Keratinocyte (primary cell): ENCODE measurements at regions not wholly inside any gene's neighbourhood (a gene's known extent, or its start where the extent isn't known, plus 50 kb on each side); places are given as distances from the start of the nearest gene placed in this dataset.

ENCODE experiments used
- CTCF ChIP-seq, 3 experiments: IDR thresholded peaks in 1 of 3; conservative IDR thresholded peaks in 1 of 3; optimal IDR thresholded peaks in 1 of 3; 2 replicates in 2 of 3; 3 replicates in 1 of 3; pipeline versions ENCODE3 to v1.5.1; 2011; ENCODE audit warnings: low read length in 3 of 3, mild to moderate bottlenecking in 3 of 3, moderate library complexity in 2 of 3, control low read depth in 1 of 3, inconsistent platforms in 1 of 3; ENCODE audit not compliant: insufficient read depth in 2 of 3; ENCODE audit errors: extremely low read depth in 1 of 3
- EZH2 ChIP-seq: IDR thresholded peaks from one replicate; pipeline ENCODE4 v1.6.1; 2012; ENCODE audit warnings: inconsistent platforms, mild to moderate bottlenecking, low read length, moderate library complexity

- TF ChIP-seq CTCF (optimal IDR thresholded peaks at IDR 0.05 in 1 of 3, IDR thresholded peaks at IDR 0.05 in 1 of 3, conservative IDR thresholded peaks at IDR 0.05 in 1 of 3; ENCODE audit: extremely low read depth in 1 of 3, insufficient read depth in 2 of 3, low read length in 3 of 3), result no peak
- no peak for TF ChIP-seq EZH2
Observed at GRCh38 chr4:27635936-27636913, 775.6 kb downstream of the STIM2 start.
